Activated CD4-positive, alpha-beta T cell treated with anti-CD3 and anti-CD28 coated beads, Interleukin-2, amount 10 ng/mL, durations not matched to agents 24 days and 14 days (primary cell): ENCODE measurements at regions not wholly inside any gene's neighbourhood (a gene's known extent, or its start where the extent isn't known, plus 50 kb on each side); places are given as distances from the start of the nearest gene placed in this dataset.

ENCODE experiments used
- DNase-seq: peaks from one replicate; pipeline ENCODE4 v3.0.0; 2022
- H3K27ac Mint-ChIP-seq: one replicate; pipeline ENCODE4 v1.8.0; 2022; ENCODE audit warnings: mild to moderate bottlenecking, mixed read lengths
- H3K27me3 Mint-ChIP-seq: one replicate; pipeline ENCODE4 v1.8.0; 2022; ENCODE audit warnings: mixed read lengths
- H3K36me3 Mint-ChIP-seq: one replicate; pipeline ENCODE4 v1.8.0; 2022; ENCODE audit warnings: low read depth, mild to moderate bottlenecking, mixed read lengths
- H3K4me1 Mint-ChIP-seq: one replicate; pipeline ENCODE4 v1.8.0; 2021; ENCODE audit warnings: mixed read lengths
- H3K4me3 Mint-ChIP-seq: one replicate; pipeline ENCODE4 v1.8.0; 2022; ENCODE audit warnings: mild to moderate bottlenecking, moderate library complexity, mixed read lengths
- H3K9me3 Mint-ChIP-seq: one replicate; pipeline ENCODE4 v1.8.0; 2021; ENCODE audit warnings: mixed read lengths
- intact Hi-C: fragments of 100-400 bp; cut with micrococcal nuclease; formaldehyde crosslinking; loops from one replicate; pipeline ENCODE4 v1.15.1; 2023

GRCh38 chr1:193338194-193338593 lies 151.8 kb upstream of the B3GALT2 start:
- intact Hi-C loops: no loop called here
- no peak overlapping the region for H3K4me3 Mint-ChIP-seq
- no peak overlapping the region for H3K27ac Mint-ChIP-seq
- no peak for DNase-seq
- H3K27me3 Mint-ChIP-seq: peaks cover 1% of the 10 kb centered on the region
- peaks cover 10% of the 10 kb centered on the region for H3K9me3 Mint-ChIP-seq
- no peaks in the 10 kb centered on the region for H3K36me3 Mint-ChIP-seq
- H3K4me1 Mint-ChIP-seq: no peaks in the 10 kb centered on the region

- intact Hi-C loops: no loop called here
- Mint-ChIP-seq H3K4me1 (no peaks in the 10 kb centered on the region), H3K4me3 (no peak overlapping the region), H3K27me3 (no peaks in the 10 kb centered on the region), H3K9me3 (peaks cover 14% of the 10 kb centered on the region), H3K27ac (no peak overlapping the region), H3K36me3 (peaks cover 1% of the 10 kb centered on the region)
- DNase-seq: no peak
Measured at GRCh38 chr1:193335806-193336428, 149.5 kb upstream of the B3GALT2 start.

GRCh38 chr1:193333166-193333565 lies 146.8 kb upstream of the B3GALT2 start:
- Mint-ChIP-seq H3K36me3 (peaks cover 1% of the 10 kb centered on the region), H3K4me1 (no peaks in the 10 kb centered on the region), H3K4me3 (no peak overlapping the region), H3K27ac (no peak overlapping the region), H3K27me3 (peaks cover 1% of the 10 kb centered on the region), H3K9me3 (peaks cover 34% of the 10 kb centered on the region)
- intact Hi-C loops: no loop called here
- no peak for DNase-seq

GRCh38 chr1:193326296-193326695 lies 139.9 kb upstream of the B3GALT2 start:
- Mint-ChIP-seq H3K27me3 (peaks cover 1% of the 10 kb centered on the region), H3K9me3 (peaks cover 35% of the 10 kb centered on the region), H3K4me1 (no peaks in the 10 kb centered on the region), H3K36me3 (no peaks in the 10 kb centered on the region), H3K27ac (no peak overlapping the region), H3K4me3 (no peak overlapping the region)
- DNase-seq: no peak
- intact Hi-C loops: no loop called here

- Mint-ChIP-seq H3K27me3 (peaks cover 1% of the 10 kb centered on the region), H3K36me3 (no peaks in the 10 kb centered on the region), H3K4me3 (no peak overlapping the region), H3K4me1 (no peaks in the 10 kb centered on the region), H3K27ac (no peak overlapping the region), H3K9me3 (peaks cover 34% of the 10 kb centered on the region)
- no peak for DNase-seq
- intact Hi-C loops: no loop called here
Measured at GRCh38 chr1:193325771-193326170, 139.4 kb upstream of the B3GALT2 start.

- no peak overlapping the region for H3K27ac Mint-ChIP-seq
- H3K4me3 Mint-ChIP-seq: no peak overlapping the region
- no peaks in the 10 kb centered on the region for H3K36me3 Mint-ChIP-seq
- H3K9me3 Mint-ChIP-seq: peaks cover 33% of the 10 kb centered on the region
- intact Hi-C loops: no loop called here
- no peak for DNase-seq
- peaks cover 1% of the 10 kb centered on the region for H3K27me3 Mint-ChIP-seq
- no peaks in the 10 kb centered on the region for H3K4me1 Mint-ChIP-seq
Measured at GRCh38 chr1:193325042-193325441, 138.6 kb upstream of the B3GALT2 start.

- peaks cover 14% of the 10 kb centered on the region for H3K9me3 Mint-ChIP-seq
- H3K4me3 Mint-ChIP-seq: no peak overlapping the region
- intact Hi-C loops: no loop called here
- no peaks in the 10 kb centered on the region for H3K4me1 Mint-ChIP-seq
- DNase-seq: no peak
- no peak overlapping the region for H3K27ac Mint-ChIP-seq
- no peaks in the 10 kb centered on the region for H3K36me3 Mint-ChIP-seq
- H3K27me3 Mint-ChIP-seq: no peaks in the 10 kb centered on the region
Measured at GRCh38 chr1:193322211-193322610, 135.8 kb upstream of the B3GALT2 start.

- no peaks in the 10 kb centered on the region for H3K27me3 Mint-ChIP-seq
- peaks cover 13% of the 10 kb centered on the region for H3K9me3 Mint-ChIP-seq
- DNase-seq: no peak
- intact Hi-C loops: no loop called here
- no peaks in the 10 kb centered on the region for H3K36me3 Mint-ChIP-seq
- H3K4me1 Mint-ChIP-seq: no peaks in the 10 kb centered on the region
- H3K27ac Mint-ChIP-seq: no peak overlapping the region
- no peak overlapping the region for H3K4me3 Mint-ChIP-seq
Measured at GRCh38 chr1:193321242-193321840, 134.9 kb upstream of the B3GALT2 start.

GRCh38 chr1:193320270-193320669 lies 133.9 kb upstream of the B3GALT2 start:
- no peak overlapping the region for H3K4me3 Mint-ChIP-seq

GRCh38 chr1:193318347-193318746 lies 131.9 kb upstream of the B3GALT2 start:
- Mint-ChIP-seq H3K27me3 (peaks cover 5% of the 10 kb centered on the region), H3K27ac (no peak overlapping the region), H3K9me3 (peaks cover 4% of the 10 kb centered on the region), H3K4me3 (no peak overlapping the region), H3K4me1 (no peaks in the 10 kb centered on the region), H3K36me3 (no peaks in the 10 kb centered on the region)
- intact Hi-C loops: no loop called here
- DNase-seq: no peak

More at GRCh38 chr1:193320270-193320669, 133.9 kb upstream of the B3GALT2 start:
- Mint-ChIP-seq H3K9me3 (peaks cover 7% of the 10 kb centered on the region), H3K27me3 (peaks cover 4% of the 10 kb centered on the region), H3K27ac (no peak overlapping the region), H3K4me1 (no peaks in the 10 kb centered on the region), H3K36me3 (no peaks in the 10 kb centered on the region)
- intact Hi-C loops: no loop called here
- no peak for DNase-seq

GRCh38 chr1:193313354-193314140 lies 127.1 kb upstream of the B3GALT2 start:
- Mint-ChIP-seq H3K9me3 (no peaks in the 10 kb centered on the region), H3K4me3 (no peak overlapping the region), H3K4me1 (peaks cover 13% of the 10 kb centered on the region), H3K36me3 (no peaks in the 10 kb centered on the region), H3K27me3 (peaks cover 5% of the 10 kb centered on the region), H3K27ac (no peak overlapping the region)
- intact Hi-C loops: no loop called here
- no peak for DNase-seq

- intact Hi-C loops: no loop called here
- no peak overlapping the region for H3K27ac Mint-ChIP-seq
- H3K4me3 Mint-ChIP-seq: no peak overlapping the region
- H3K9me3 Mint-ChIP-seq: no peaks in the 10 kb centered on the region
- no peak for DNase-seq
- H3K27me3 Mint-ChIP-seq: peaks cover 5% of the 10 kb centered on the region
- peaks cover 13% of the 10 kb centered on the region for H3K4me1 Mint-ChIP-seq
- no peaks in the 10 kb centered on the region for H3K36me3 Mint-ChIP-seq
Measured at GRCh38 chr1:193312432-193312831, 126.0 kb upstream of the B3GALT2 start.

- no peak for DNase-seq
- intact Hi-C loops: no loop called here
- H3K27ac Mint-ChIP-seq: no peak overlapping the region
- no peaks in the 10 kb centered on the region for H3K9me3 Mint-ChIP-seq
- no peaks in the 10 kb centered on the region for H3K36me3 Mint-ChIP-seq
- no peak overlapping the region for H3K4me3 Mint-ChIP-seq
- H3K4me1 Mint-ChIP-seq: peaks cover 13% of the 10 kb centered on the region
- peaks cover 5% of the 10 kb centered on the region for H3K27me3 Mint-ChIP-seq
Measured at GRCh38 chr1:193311226-193311948, 125.0 kb upstream of the B3GALT2 start.

- H3K9me3 Mint-ChIP-seq: no peaks in the 10 kb centered on the region
Measured at GRCh38 chr1:193310564-193310963, 124.2 kb upstream of the B3GALT2 start.

More at GRCh38 chr1:193310564-193310963, 124.2 kb upstream of the B3GALT2 start:
- Mint-ChIP-seq H3K27ac (no peak overlapping the region), H3K36me3 (no peaks in the 10 kb centered on the region), H3K4me1 (peaks cover 13% of the 10 kb centered on the region), H3K4me3 (no peak overlapping the region), H3K27me3 (peaks cover 3% of the 10 kb centered on the region)
- no peak for DNase-seq
- intact Hi-C loops: no loop called here
